ENCODE measurements at regions not wholly inside any gene's neighbourhood (a gene's known extent, or its start where the extent isn't known, plus 50 kb on each side); places are given as distances from the start of the nearest gene placed in this dataset.

GRCh38 chr11:70611821-70612220 is 213.5 kb downstream of the CTTN start:
- TF ChIP-seq EZH2phosphoT487 (IDR thresholded peaks at IDR 0.05; ENCODE audit: insufficient read depth, low read depth) (no peak), EZH2 (IDR thresholded peaks at IDR 0.05; ENCODE audit: insufficient read depth, poor library complexity, severe bottlenecking) (no peak)

Data from GM23248 (cell line).